Kidney (tissue), 13 donors: ENCODE measurements at regions not wholly inside any gene's neighbourhood (a gene's known extent, or its start where the extent isn't known, plus 50 kb on each side); places are given as distances from the start of the nearest gene placed in this dataset.

Source experiments
- DNase-seq, 5 donors: peaks; one replicate each; pipeline ENCODE4 v3.0.0-alpha.2; 2013 to 2020
- FAIRE-seq: peaks from 2 replicates; lab custom pipeline; 2012; peaks lifted over from hg19 to GRCh38; lab: Jason Lieb, UNC
- H3K27ac ChIP-seq, 2 donors: one replicate each; pipeline ENCODE4 v1.7.0; 2013; ENCODE audit warnings: low read depth in 2 of 2, low read length in 2 of 2, inconsistent platforms in 1 of 2
- H3K27me3 ChIP-seq: one replicate; pipeline ENCODE4 v1.7.1; 2013; ENCODE audit warnings: low read length, inconsistent platforms; ENCODE audit not compliant: control insufficient read depth, insufficient read depth
- H3K36me3 ChIP-seq, 3 donors: one replicate each; pipeline versions ENCODE4 v1.7.0 to v1.7.1; 2013; ENCODE audit warnings: low read length in 3 of 3, control low read depth in 1 of 3, inconsistent platforms in 1 of 3; ENCODE audit not compliant: insufficient read depth in 3 of 3, control insufficient read depth in 2 of 3
- H3K4me1 ChIP-seq, 3 donors: one replicate each; pipeline versions ENCODE4 v1.7.0 to v1.7.1; 2013; ENCODE audit warnings: low read length in 3 of 3, inconsistent platforms in 1 of 3, low read depth in 1 of 3; ENCODE audit not compliant: control insufficient read depth in 2 of 3, insufficient read depth in 2 of 3
- H3K4me3 ChIP-seq, 3 donors: one replicate each; pipeline versions ENCODE4 v1.7.0 to v1.8.1; 2013; ENCODE audit warnings: low read length in 3 of 3, control low read depth in 1 of 3, inconsistent platforms in 1 of 3
- H3K9ac ChIP-seq, 3 donors: one replicate each; pipeline versions ENCODE4 v1.7.0 to v1.7.1; 2013; ENCODE audit warnings: low read length in 3 of 3, control low read depth in 1 of 3, inconsistent platforms in 1 of 3
- H3K9me3 ChIP-seq, 3 donors: one replicate each; pipeline versions ENCODE4 v1.7.0 to v1.7.1; 2013; ENCODE audit warnings: low read length in 3 of 3, control low read depth in 1 of 3, inconsistent platforms in 1 of 3; ENCODE audit not compliant: control insufficient read depth in 2 of 3, insufficient read depth in 1 of 3
- intact Hi-C: fragments of 100-400 bp; cut with DNase I; formaldehyde crosslinking; loops from one replicate; pipeline ENCODE4 v1.11.1; 2022
- TF ChIP-seq, protein P1 (sequence below): IDR thresholded peaks from 3 replicates; pipeline ENCODE4 v1.5.1; 2012; ENCODE audit warnings: mild to moderate bottlenecking, moderate library complexity, borderline replicate concordance; ENCODE audit not compliant: insufficient read depth; ENCODE audit errors: extremely low read depth
- donor health status: control.
- donor health status: control.
- donor health status: control.
- donor health status: control.
- donor health status: control.
- donor health status: DM: yes; HTN: yes; CAD: no.
- donor health status: Normal renal cell carcinoma (clear cell type).

DNA sequence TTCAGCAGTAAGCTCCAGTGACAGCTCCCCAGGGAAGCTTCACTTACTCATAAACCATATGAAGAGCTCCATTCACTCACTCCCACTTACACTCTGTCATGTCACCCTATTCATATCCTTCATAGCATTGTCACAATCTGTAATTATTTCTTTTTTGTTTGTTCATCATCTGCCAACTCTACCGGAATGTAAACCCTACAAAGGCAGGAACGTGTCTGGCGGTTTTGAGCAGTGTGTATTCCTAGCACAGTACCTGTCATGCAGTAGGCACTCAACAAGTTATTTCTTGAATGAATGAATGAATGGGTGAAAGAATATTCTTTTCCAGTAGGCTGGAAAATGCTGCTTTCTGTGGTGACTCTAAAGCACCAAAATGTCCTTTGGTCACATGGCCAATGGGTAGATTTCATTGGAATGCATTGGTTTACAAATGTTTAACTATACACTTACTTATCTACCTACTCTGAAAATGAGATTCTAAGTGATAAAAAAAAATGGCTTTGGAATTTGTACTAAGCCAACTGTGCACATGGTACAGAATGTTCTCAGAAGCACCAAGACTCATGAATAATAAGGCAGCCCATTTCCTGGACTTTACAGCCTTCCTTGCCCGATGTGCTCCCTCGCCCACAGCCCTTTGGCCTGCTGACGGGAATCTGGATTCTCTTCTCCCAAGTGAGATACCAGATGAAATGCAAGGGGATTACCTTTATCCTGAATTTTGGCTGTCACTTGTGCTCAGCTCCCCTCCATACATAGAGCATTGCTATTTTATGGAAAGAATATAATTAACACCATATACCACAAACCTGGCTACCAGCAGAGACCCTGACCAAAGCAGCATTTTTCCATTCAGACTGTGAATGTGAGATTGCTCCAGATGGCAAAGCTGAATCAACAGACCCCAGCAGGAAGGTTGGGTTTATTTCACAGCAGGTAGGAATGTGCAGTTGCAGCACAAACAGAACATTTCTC is 273.3 kb downstream of the ALDH8A1 start:
- TF ChIP-seq, protein P1, sequence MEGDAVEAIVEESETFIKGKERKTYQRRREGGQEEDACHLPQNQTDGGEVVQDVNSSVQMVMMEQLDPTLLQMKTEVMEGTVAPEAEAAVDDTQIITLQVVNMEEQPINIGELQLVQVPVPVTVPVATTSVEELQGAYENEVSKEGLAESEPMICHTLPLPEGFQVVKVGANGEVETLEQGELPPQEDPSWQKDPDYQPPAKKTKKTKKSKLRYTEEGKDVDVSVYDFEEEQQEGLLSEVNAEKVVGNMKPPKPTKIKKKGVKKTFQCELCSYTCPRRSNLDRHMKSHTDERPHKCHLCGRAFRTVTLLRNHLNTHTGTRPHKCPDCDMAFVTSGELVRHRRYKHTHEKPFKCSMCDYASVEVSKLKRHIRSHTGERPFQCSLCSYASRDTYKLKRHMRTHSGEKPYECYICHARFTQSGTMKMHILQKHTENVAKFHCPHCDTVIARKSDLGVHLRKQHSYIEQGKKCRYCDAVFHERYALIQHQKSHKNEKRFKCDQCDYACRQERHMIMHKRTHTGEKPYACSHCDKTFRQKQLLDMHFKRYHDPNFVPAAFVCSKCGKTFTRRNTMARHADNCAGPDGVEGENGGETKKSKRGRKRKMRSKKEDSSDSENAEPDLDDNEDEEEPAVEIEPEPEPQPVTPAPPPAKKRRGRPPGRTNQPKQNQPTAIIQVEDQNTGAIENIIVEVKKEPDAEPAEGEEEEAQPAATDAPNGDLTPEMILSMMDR: peak; percentile 1
- H3K9me3 ChIP-seq: no peaks in the 10 kb centered on the region
- intact Hi-C loops: no loop called here
- H3K27me3 ChIP-seq: no peaks in the 10 kb centered on the region
- H3K4me1 ChIP-seq: peaks cover 0 to 40% (median 14%) of the 10 kb centered on the region in 3 donors
- peak overlapping the region in 2 of 3 donors; percentile 4 to 17 for H3K4me3 ChIP-seq
- DNase-seq: peak in 3 of 5 donors; percentile 31 to 79 (median 53)
- H3K9ac ChIP-seq: no peak overlapping the region
- no peaks in the 10 kb centered on the region for H3K36me3 ChIP-seq
- peak overlapping the region; percentile 80 to 90 for H3K27ac ChIP-seq
- peak; percentile 42 for FAIRE-seq

DNA sequence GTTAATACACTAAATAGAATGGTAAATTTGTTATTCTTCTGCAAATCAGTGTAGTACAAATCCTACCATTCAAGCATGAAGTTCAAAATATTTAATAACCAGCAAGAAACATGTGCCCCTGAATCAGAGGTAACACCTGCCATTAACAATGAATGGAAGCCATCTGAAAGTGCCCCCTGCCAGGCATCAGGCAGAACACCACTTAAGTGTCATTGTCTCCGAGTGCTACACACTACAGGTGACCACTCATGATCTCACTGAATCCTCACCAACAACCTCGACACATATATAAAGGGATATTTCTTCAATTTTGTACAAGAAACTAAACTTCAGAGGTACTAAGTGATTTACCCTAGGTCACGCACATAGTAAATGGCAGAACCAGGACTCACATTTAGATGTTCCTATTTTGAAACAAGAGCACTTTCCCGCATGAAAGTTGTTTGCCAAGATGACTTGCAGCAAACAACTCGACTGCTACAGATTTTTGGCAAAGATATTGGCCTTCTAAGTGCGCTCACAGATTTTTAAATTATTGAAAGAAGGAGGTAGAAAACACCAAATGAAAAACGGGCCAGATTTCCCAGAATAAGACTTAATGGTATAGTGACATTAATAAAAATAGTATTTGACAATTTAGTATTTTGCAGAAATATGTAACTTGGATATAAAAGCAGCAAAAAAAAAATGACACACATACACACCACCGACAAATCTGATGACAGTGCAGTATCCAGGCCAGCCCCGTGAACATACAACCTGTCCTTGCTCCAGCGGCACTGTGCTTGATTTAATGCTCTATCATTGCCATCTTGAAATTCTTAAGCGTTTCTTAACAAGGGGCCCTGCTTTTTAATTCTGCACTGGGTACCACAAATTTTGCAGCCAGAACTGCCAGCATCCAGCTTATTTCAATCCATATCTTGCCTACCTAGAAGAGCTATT is 274.5 kb downstream of the ALDH8A1 start:
- intact Hi-C loops: no loop called here
- DNase-seq (no peak), FAIRE-seq (no peak)
- TF ChIP-seq, protein P1: no peak
- Histone ChIP-seq H3K9ac (no peak overlapping the region), H3K4me1 (peaks cover 0 to 40% (median 14%) of the 10 kb centered on the region in 3 donors), H3K27ac (peak overlapping the region; percentile 67 to 89), H3K27me3 (no peaks in the 10 kb centered on the region), H3K4me3 (no peak overlapping the region), H3K36me3 (no peaks in the 10 kb centered on the region), H3K9me3 (no peaks in the 10 kb centered on the region)

DNA sequence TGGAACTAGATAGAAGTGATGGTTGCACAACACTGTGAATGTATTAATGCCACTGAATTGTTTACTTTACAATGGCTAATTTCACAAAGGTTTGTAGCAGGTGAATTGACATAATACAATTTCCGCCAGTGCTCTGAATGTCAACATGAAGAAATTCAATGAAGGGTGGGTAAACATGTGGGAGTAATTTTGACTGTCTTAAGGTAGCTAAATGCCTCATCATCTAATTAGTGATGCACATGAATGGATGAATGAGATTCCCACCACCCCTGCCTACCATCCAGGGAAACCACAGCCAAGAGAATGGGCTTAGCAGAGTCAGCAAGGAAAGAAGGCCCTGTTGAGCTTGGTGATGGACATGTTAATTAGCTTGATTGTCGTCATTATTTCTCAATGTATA is 275.3 kb downstream of the ALDH8A1 start:
- DNase-seq: no peak
- FAIRE-seq: no peak
- Histone ChIP-seq H3K9me3 (no peaks in the 10 kb centered on the region), H3K36me3 (no peaks in the 10 kb centered on the region), H3K9ac (no peak overlapping the region), H3K27ac (peak overlapping the region in 1 of 2 donors; percentile 32), H3K4me3 (no peak overlapping the region), H3K27me3 (no peaks in the 10 kb centered on the region), H3K4me1 (peaks cover 0 to 39% (median 14%) of the 10 kb centered on the region in 3 donors)
- TF ChIP-seq, protein P1: no peak
- intact Hi-C loops: no loop called here
